HCT116 (cell line): ENCODE measurements at regions not wholly inside any gene's neighbourhood (a gene's known extent, or its start where the extent isn't known, plus 50 kb on each side); places are given as distances from the start of the nearest gene placed in this dataset.

ENCODE experiments used
- ATAC-seq: fragments of 200-7000 bp; cut with Tn5 transposase; 2 replicates; pipeline ENCODE4 v1.9.1; 2020; ENCODE audit warnings: mild to moderate bottlenecking, moderate library complexity
- BruUV-seq: library from RNA; stranded (reverse); fragments of 400-500 nt; replicated peaks from 2 replicates; lab custom pipeline; 2021; lab: Mats Ljungman, UMichigan
- CTCF ChIA-PET: fragments of 300-600 bp; sonication (Branson Sonifier 250); formaldehyde crosslinking; loops from one replicate; lab custom pipeline; 2021; ENCODE audit warnings: antibody characterized with exemption; lab: Charles Lee
- POLR2A ChIA-PET: fragments of 300-600, 350-600 bp; sonication (Branson Sonifier 250); formaldehyde crosslinking; loops from one replicate; lab custom pipeline; 2021; ENCODE audit warnings: antibody characterized with exemption; lab: Charles Lee
- RAD21 ChIA-PET, 2 experiments: fragments of 300-600 bp; sonication (Branson Sonifier 250); formaldehyde crosslinking; loops; one replicate each; lab custom pipeline; 2023; ENCODE audit warnings: low total read pairs in 2 of 2; ENCODE audit not compliant: uncharacterized antibody in 2 of 2, unreplicated experiment in 2 of 2, low non-redundant PET in 1 of 2; lab: Charles Lee
- DNase-seq: peaks from one replicate; pipeline ENCODE4 v3.0.0-alpha.2; 2010; ENCODE audit warnings: low read depth, low spot score
- H2AFZ ChIP-seq: fragments of 200-600 bp; shearing (Covaris generic), sonication (generic); 2 replicates; pipeline ENCODE4 v1.6.1; 2017; ENCODE audit warnings: low read depth, mixed run types, mixed read lengths, antibody characterized with exemption, low read length; ENCODE audit not compliant: poor library complexity, severe bottlenecking
- H3K27ac ChIP-seq: 2 replicates; pipeline ENCODE4 v1.5.1; 2012; ENCODE audit warnings: low read depth, low read length
- H3K27me3 ChIP-seq: fragments of 200-600 bp; sonication (generic); 2 replicates; pipeline ENCODE4 v1.6.1; 2016; ENCODE audit warnings: mixed run types, low read length, mixed read lengths; ENCODE audit not compliant: insufficient read depth
- H3K36me3 ChIP-seq, 2 experiments: fragments of 200-500 bp in 1 of 2; fragments of 200-600 bp in 1 of 2; sonication (Bioruptor generic) in 1 of 2; sonication (generic) in 1 of 2; 2 replicates each; pipeline versions ENCODE4 v1.5.1 to v1.6.1; 2014 to 2016; ENCODE audit warnings: low read length in 2 of 2, inconsistent platforms in 1 of 2, mixed read lengths in 1 of 2, mixed run types in 1 of 2; ENCODE audit not compliant: insufficient read depth in 2 of 2, control insufficient read depth in 1 of 2
- H3K4me1 ChIP-seq, 2 experiments: fragments of 200-600 bp in 1 of 2; sonication (generic) in 1 of 2; 2 replicates each; pipeline versions ENCODE4 v1.5.1 to v1.6.1; 2012 to 2017; ENCODE audit warnings: low read length in 2 of 2, inconsistent platforms in 1 of 2, mild to moderate bottlenecking in 1 of 2, mixed read lengths in 1 of 2, mixed run types in 1 of 2, moderate library complexity in 1 of 2; ENCODE audit not compliant: insufficient read depth in 2 of 2, control insufficient read depth in 1 of 2
- H3K4me2 ChIP-seq: fragments of 200-600 bp; sonication (generic); 2 replicates; pipeline ENCODE4 v1.6.1; 2017; ENCODE audit warnings: mixed run types, low read length, mixed read lengths
- H3K4me3 ChIP-seq, 2 experiments: fragments of 200-600 bp in 1 of 2; sonication (generic) in 1 of 2; replicated peaks in 1 of 2; 2 replicates each; pipeline ENCODE4 v1.5.1; 2011 to 2016; ENCODE audit warnings: low read length in 2 of 2, control low read depth in 1 of 2, low read depth in 1 of 2, mild to moderate bottlenecking in 1 of 2, mixed read lengths in 1 of 2, mixed run types in 1 of 2
- H3K79me2 ChIP-seq: fragments of 200-600 bp; sonication (generic); 2 replicates; pipeline ENCODE4 v1.6.1; 2017; ENCODE audit warnings: mild to moderate bottlenecking, mixed run types, low read length, moderate library complexity, mixed read lengths; ENCODE audit not compliant: insufficient read depth
- H3K9ac ChIP-seq: fragments of 200-600 bp; sonication (generic); 2 replicates; pipeline ENCODE4 v1.6.1; 2016; ENCODE audit warnings: low read length, mixed read lengths
- H3K9me2 ChIP-seq: fragments of 200-600 bp; sonication (generic), shearing (Covaris generic); 2 replicates; pipeline ENCODE4 v1.6.1; 2017; ENCODE audit warnings: mixed run types, mild to moderate bottlenecking, moderate library complexity; ENCODE audit not compliant: insufficient read depth
- H3K9me3 ChIP-seq, 2 experiments: fragments of 200-500 bp in 1 of 2; fragments of 200-600 bp in 1 of 2; sonication (Bioruptor generic) in 1 of 2; sonication (generic) in 1 of 2; 2 replicates each; pipeline ENCODE4 v1.6.1; 2014 to 2017; ENCODE audit warnings: low read length in 2 of 2, mixed read lengths in 2 of 2, inconsistent platforms in 1 of 2, low read depth in 1 of 2, mild to moderate bottlenecking in 1 of 2, mixed run types in 1 of 2, moderate library complexity in 1 of 2; ENCODE audit not compliant: control insufficient read depth in 1 of 2, insufficient read depth in 1 of 2
- H4K20me1 ChIP-seq: fragments of 200-600 bp; sonication (generic), shearing (Covaris generic); 2 replicates; pipeline ENCODE4 v1.6.1; 2017; ENCODE audit warnings: mixed run types, mild to moderate bottlenecking, moderate library complexity; ENCODE audit not compliant: insufficient read depth
- CBX3 ChIP-seq: IDR thresholded peaks from 2 replicates; pipeline ENCODE4 v1.6.1; 2012; ENCODE audit warnings: low read depth
- CTCF ChIP-seq, 3 experiments: fragments of 200-600 bp in 1 of 3; sonication (generic) in 1 of 3; IDR thresholded peaks in 2 of 3; conservative IDR thresholded peaks in 1 of 3; 2 replicates each; pipeline ENCODE4 v1.5.1; 2012 to 2017; ENCODE audit warnings: low read depth in 2 of 3, low read length in 2 of 3, antibody characterized with exemption in 1 of 3, borderline replicate concordance in 1 of 3, control low read depth in 1 of 3, mild to moderate bottlenecking in 1 of 3, mixed read lengths in 1 of 3, mixed run types in 1 of 3, moderate library complexity in 1 of 3; ENCODE audit not compliant: insufficient read depth in 1 of 3
- ELF1 ChIP-seq: IDR thresholded peaks from 2 replicates; pipeline ENCODE4 v1.6.1; 2012; ENCODE audit warnings: low read depth, borderline replicate concordance
- EZH2 ChIP-seq: fragments of 200-600 bp; sonication (generic); IDR thresholded peaks from 2 replicates; pipeline ENCODE4 v1.6.1; 2017; ENCODE audit warnings: antibody characterized with exemption, mixed run types
- EZH2phosphoT487 ChIP-seq: fragments of 200-600 bp; IDR thresholded peaks from 2 replicates; pipeline ENCODE4 v1.6.1; 2018; ENCODE audit warnings: antibody characterized with exemption, borderline replicate concordance
- FOSL1 ChIP-seq: IDR thresholded peaks from 2 replicates; pipeline ENCODE4 v1.6.1; 2012; ENCODE audit warnings: low read depth
- JUND ChIP-seq: IDR thresholded peaks from 2 replicates; pipeline ENCODE4 v1.6.1; 2012
- MAX ChIP-seq: IDR thresholded peaks from 2 replicates; pipeline ENCODE4 v1.6.1; 2012
- POLR2A ChIP-seq: IDR thresholded peaks from 2 replicates; pipeline ENCODE4 v1.7.0; 2011; ENCODE audit warnings: borderline replicate concordance; ENCODE audit not compliant: insufficient read depth, insufficient read length; ENCODE audit errors: extremely low read depth
- SIN3A ChIP-seq: IDR thresholded peaks from 2 replicates; pipeline ENCODE4 v1.6.1; 2012; ENCODE audit warnings: low read depth
- TCF7L2 ChIP-seq: IDR thresholded peaks from 2 replicates; pipeline ENCODE4 v1.7.0; 2011; ENCODE audit warnings: borderline replicate concordance, inconsistent platforms; ENCODE audit not compliant: insufficient read depth, insufficient read length; ENCODE audit errors: extremely low read depth
- YY1 ChIP-seq: IDR thresholded peaks from 2 replicates; pipeline ENCODE4 v1.6.1; 2011; ENCODE audit warnings: low read length, low read depth, moderate library complexity, mild to moderate bottlenecking; ENCODE audit not compliant: insufficient replicate concordance; ENCODE audit errors: extremely low read depth
- ZBTB33 ChIP-seq: IDR thresholded peaks from 2 replicates; pipeline ENCODE4 v1.6.1; 2011; ENCODE audit warnings: mild to moderate bottlenecking, low read length, moderate library complexity; ENCODE audit not compliant: insufficient replicate concordance; ENCODE audit errors: extremely low read depth
- ZNF274 ChIP-seq: fragments of 200-500 bp; sonication (Bioruptor generic); IDR thresholded peaks from 2 replicates; pipeline ENCODE4 v1.6.1; 2014; ENCODE audit warnings: mild to moderate bottlenecking, low read depth, low read length, inconsistent platforms
- intact Hi-C: fragments of 100-400 bp; cut with micrococcal nuclease; formaldehyde crosslinking; loops from 2 replicates; pipeline ENCODE4 v1.10.0; 2022

- intact Hi-C loops, result loop anchor here (10.0 kb wide), 1 partner anchor 59 kb away; no protein-coding TSS in a partner anchor
- Histone ChIP-seq H3K9ac (no peak overlapping the region), H3K79me2 (no peaks in the 10 kb centered on the region), H3K4me2 (no peak overlapping the region), H3K4me1 (no peaks in the 10 kb centered on the region), H3K9me2 (no peaks in the 10 kb centered on the region), H3K27me3 (no peaks in the 10 kb centered on the region), H3K9me3 (peaks cover 10 to 11% of the 10 kb centered on the region in 2 experiments; a peak in 2 of 4 replicates), H4K20me1 (no peaks in the 10 kb centered on the region), H2AFZ (no peak overlapping the region), H3K27ac (no peak overlapping the region), H3K4me3 (no peak overlapping the region), H3K36me3 (no peaks in the 10 kb centered on the region)
- TF ChIP-seq POLR2A (no peak), CBX3 (no peak), FOSL1 (no peak), YY1 (no peak), ELF1 (no peak), ZNF274 (no peak), TCF7L2 (no peak), CTCF (IDR thresholded peaks at IDR 0.05 in 2 of 3, conservative IDR thresholded peaks at IDR 0.05 in 1 of 3; ENCODE audit: borderline replicate concordance in 1 of 3, insufficient read depth in 1 of 3, low read depth in 2 of 3, low read length in 2 of 3) (no peak), ZBTB33 (no peak), EZH2phosphoT487 (no peak), JUND (no peak), EZH2 (no peak), MAX (no peak), SIN3A (no peak)
- ATAC-seq, result no peak
- ChIA-PET RAD21 (no interaction called here), POLR2A (no interaction called here), CTCF (no interaction called here)
- no TSS peak for BruUV-seq
- DNase-seq, result no peak
Observed at GRCh38 chr3:77976079-77976478, 936.2 kb downstream of the ROBO2 start.
